OCI-LY7 (cell line): ENCODE measurements at regions not wholly inside any gene's neighbourhood (a gene's known extent, or its start where the extent isn't known, plus 50 kb on each side); places are given as distances from the start of the nearest gene placed in this dataset.

Experiments
- BruUV-seq: library from RNA; stranded (reverse); fragments of 400-500 nt; replicated peaks from 2 replicates; lab custom pipeline; 2021; lab: Mats Ljungman, UMichigan
- CTCF ChIA-PET: fragments of 300-600 bp; sonication (Branson Sonifier 250); formaldehyde crosslinking; loops from one replicate; lab custom pipeline; 2022; ENCODE audit warnings: antibody characterized with exemption; ENCODE audit not compliant: unreplicated experiment; lab: Charles Lee
- POLR2A ChIA-PET: fragments of 300-600 bp; sonication (Branson Sonifier 250); formaldehyde crosslinking; loops from one replicate; lab custom pipeline; 2022; ENCODE audit warnings: antibody characterized with exemption; lab: Charles Lee
- DNase-seq: peaks from one replicate; pipeline ENCODE4 v3.0.0-alpha.2; 2015; ENCODE audit warnings: low spot score
- H2AFZ ChIP-seq: fragments of 200-600 bp; sonication (generic), shearing (Covaris generic); 2 replicates; pipeline ENCODE4 v1.6.1; 2014; ENCODE audit warnings: mild to moderate bottlenecking, antibody characterized with exemption, low read length, moderate library complexity
- H3K27ac ChIP-seq: fragments of 200-600 bp; sonication (generic); 2 replicates; pipeline ENCODE4 v1.5.1; 2014; ENCODE audit warnings: mixed run types, low read depth, mild to moderate bottlenecking, moderate library complexity, low read length, inconsistent platforms; ENCODE audit not compliant: poor library complexity, severe bottlenecking
- H3K36me3 ChIP-seq: fragments of 200-600 bp; sonication (generic); 2 replicates; pipeline ENCODE4 v1.6.1; 2014; ENCODE audit warnings: mild to moderate bottlenecking, antibody characterized with exemption, low read length, moderate library complexity, mixed read lengths; ENCODE audit not compliant: insufficient read depth
- H3K4me1 ChIP-seq: fragments of 200-600 bp; sonication (generic); 2 replicates; pipeline ENCODE4 v1.5.1; 2014; ENCODE audit warnings: mild to moderate bottlenecking, low read length; ENCODE audit not compliant: insufficient read depth, poor library complexity, severe bottlenecking
- H3K4me2 ChIP-seq: fragments of 200-600 bp; sonication (generic); 2 replicates; pipeline ENCODE4 v1.6.1; 2014; ENCODE audit warnings: mild to moderate bottlenecking, low read length
- H3K4me3 ChIP-seq: fragments of 200-600 bp; sonication (generic); 2 replicates; pipeline ENCODE4 v1.5.1; 2014; ENCODE audit warnings: mild to moderate bottlenecking, low read depth, low read length; ENCODE audit not compliant: poor library complexity, severe bottlenecking
- H3K79me2 ChIP-seq: fragments of 200-600 bp; sonication (generic); 2 replicates; pipeline ENCODE4 v1.6.1; 2016; ENCODE audit warnings: low read depth, mild to moderate bottlenecking, low read length, moderate library complexity, mixed read lengths; ENCODE audit not compliant: insufficient read depth
- H3K9me2 ChIP-seq: fragments of 200-600 bp; sonication (generic); 2 replicates; pipeline ENCODE4 v1.6.1; 2016; ENCODE audit warnings: mild to moderate bottlenecking, low read length, mixed read lengths; ENCODE audit not compliant: insufficient read depth
- H3K9me3 ChIP-seq: fragments of 200-600 bp; sonication (generic); 2 replicates; pipeline ENCODE4 v1.6.1; 2014; ENCODE audit warnings: mild to moderate bottlenecking, mixed run types, low read length, mixed read lengths
- H4K20me1 ChIP-seq: fragments of 200-600 bp; sonication (generic); 2 replicates; pipeline ENCODE4 v1.6.1; 2014; ENCODE audit warnings: mild to moderate bottlenecking, antibody characterized with exemption, low read length, moderate library complexity, mixed read lengths; ENCODE audit not compliant: insufficient read depth
- CTCF ChIP-seq: fragments of 200-600 bp; sonication (generic); conservative IDR thresholded peaks from 2 replicates; pipeline ENCODE4 v1.5.1; 2014; ENCODE audit warnings: mild to moderate bottlenecking, antibody characterized with exemption, low read length, moderate library complexity, mixed read lengths
- EZH2phosphoT487 ChIP-seq: fragments of 200-600 bp; sonication (generic); IDR thresholded peaks from 2 replicates; pipeline ENCODE4 v1.6.1; 2018; ENCODE audit warnings: low read depth, borderline replicate concordance, mild to moderate bottlenecking, mixed run types, antibody characterized with exemption, low read length, moderate library complexity, mixed read lengths
- intact Hi-C: fragments of 100-400 bp; cut with micrococcal nuclease; formaldehyde crosslinking; loops from one replicate; pipeline ENCODE4 v1.10.0; 2022; ENCODE audit not compliant: unreplicated experiment

GRCh38 chr9:3730511-3730922 lies 204.7 kb upstream of the RFX3 start:
- Histone ChIP-seq H3K4me1 (no peaks in the 10 kb centered on the region), H2AFZ (no peak overlapping the region), H3K9me3 (no peaks in the 10 kb centered on the region), H3K4me2 (no peak overlapping the region), H3K27ac (no peak overlapping the region), H3K36me3 (no peaks in the 10 kb centered on the region), H3K79me2 (no peaks in the 10 kb centered on the region), H3K4me3 (no peak overlapping the region), H4K20me1 (no peaks in the 10 kb centered on the region), H3K9me2 (no peaks in the 10 kb centered on the region)
- no peak for TF ChIP-seq EZH2phosphoT487
- TF ChIP-seq CTCF: no peak
- DNase-seq: no peak
- intact Hi-C loops: loop anchor here (5.0 kb wide), 1 partner anchor 467 kb away; no protein-coding TSS in a partner anchor
- CTCF ChIA-PET: no interaction called here
- BruUV-seq: no TSS peak
- POLR2A ChIA-PET: no interaction called here

- no peak overlapping the region for H3K4me3 ChIP-seq
- H3K4me2 ChIP-seq: no peak overlapping the region
- H3K9me2 ChIP-seq: no peaks in the 10 kb centered on the region
- no peak overlapping the region for H3K27ac ChIP-seq
- DNase-seq: no peak
- H3K79me2 ChIP-seq: no peaks in the 10 kb centered on the region
- intact Hi-C loops: no loop called here
- no peaks in the 10 kb centered on the region for H4K20me1 ChIP-seq
- no peaks in the 10 kb centered on the region for H3K9me3 ChIP-seq
- BruUV-seq: no TSS peak
- POLR2A ChIA-PET: interaction anchor here (0.7 to 0.8 kb wide), 2 partner anchors 11 to 12 kb away, joined by 3 to 4 read pairs; no protein-coding TSS in a partner anchor
- H2AFZ ChIP-seq: no peak overlapping the region
- no peaks in the 10 kb centered on the region for H3K4me1 ChIP-seq
- CTCF ChIA-PET: no interaction called here
- TF ChIP-seq CTCF (no peak), EZH2phosphoT487 (no peak)
- no peaks in the 10 kb centered on the region for H3K36me3 ChIP-seq
Observed at GRCh38 chr9:3721096-3721495, 195.3 kb upstream of the RFX3 start.

- H3K36me3 ChIP-seq: no peaks in the 10 kb centered on the region
- no peaks in the 10 kb centered on the region for H3K4me1 ChIP-seq
- H2AFZ ChIP-seq: no peak overlapping the region
- H3K27ac ChIP-seq: no peak overlapping the region
- H3K4me3 ChIP-seq: no peak overlapping the region
- no TSS peak for BruUV-seq
- no peaks in the 10 kb centered on the region for H3K9me2 ChIP-seq
- TF ChIP-seq EZH2phosphoT487: no peak
- no peak for TF ChIP-seq CTCF
- no peak overlapping the region for H3K4me2 ChIP-seq
- no peaks in the 10 kb centered on the region for H3K9me3 ChIP-seq
- no peaks in the 10 kb centered on the region for H4K20me1 ChIP-seq
- POLR2A ChIA-PET: no interaction called here
- CTCF ChIA-PET: no interaction called here
- no peak for DNase-seq
- no peaks in the 10 kb centered on the region for H3K79me2 ChIP-seq
- intact Hi-C loops: no loop called here
Observed at GRCh38 chr9:3719286-3719685, 193.5 kb upstream of the RFX3 start.
